H1 (cell line): ENCODE measurements at regions not wholly inside any gene's neighbourhood (a gene's known extent, or its start where the extent isn't known, plus 50 kb on each side); places are given as distances from the start of the nearest gene placed in this dataset.

Experiments used
- CHD2 ChIP-seq: IDR thresholded peaks from 2 replicates; pipeline ENCODE4 v1.6.1; 2012; ENCODE audit warnings: low read length, improper control_type of control experiment
- EP300 ChIP-seq, 2 experiments: IDR thresholded peaks; 1 replicate in 1 of 2; 2 replicates in 1 of 2; pipeline ENCODE4 v1.6.1; 2011 to 2012; ENCODE audit warnings: low read depth in 2 of 2, low read length in 2 of 2, mild to moderate bottlenecking in 2 of 2, borderline replicate concordance in 1 of 2, inconsistent platforms in 1 of 2, moderate library complexity in 1 of 2
- FOSL1 ChIP-seq: IDR thresholded peaks from 2 replicates; pipeline ENCODE4 v1.6.1; 2011; ENCODE audit warnings: mild to moderate bottlenecking, low read depth, low read length, moderate library complexity; ENCODE audit not compliant: insufficient read depth
- JUND ChIP-seq: IDR thresholded peaks from 2 replicates; pipeline ENCODE4 v1.6.1; 2011; ENCODE audit warnings: mild to moderate bottlenecking, improper control_type of control experiment, low read length
- POLR2A ChIP-seq, 2 experiments: IDR thresholded peaks; 1 replicate in 1 of 2; 2 replicates in 1 of 2; pipeline ENCODE4 v1.6.1; 2011; ENCODE audit warnings: low read depth in 2 of 2, low read length in 2 of 2, mild to moderate bottlenecking in 2 of 2; ENCODE audit errors: control extremely low read depth in 1 of 2
- RAD21 ChIP-seq, 2 experiments: IDR thresholded peaks in 1 of 2; conservative IDR thresholded peaks in 1 of 2; 2 replicates each; pipeline ENCODE4 v1.6.1; 2011; ENCODE audit warnings: low read depth in 2 of 2, low read length in 2 of 2, improper control_type of control experiment in 1 of 2, inconsistent platforms in 1 of 2, mild to moderate bottlenecking in 1 of 2, moderate library complexity in 1 of 2
- TF ChIP-seq, protein P1 (sequence below): IDR thresholded peaks from 2 replicates; pipeline ENCODE4 v1.6.1; 2012; ENCODE audit warnings: low read length, inconsistent platforms
- TF ChIP-seq, protein P2 (sequence below), 3 experiments: IDR thresholded peaks; 1 replicate in 2 of 3; 2 replicates in 1 of 3; pipeline versions ENCODE4 v1.5.1 to v1.6.1; 2011; ENCODE audit warnings: low read length in 3 of 3, mild to moderate bottlenecking in 3 of 3, inconsistent platforms in 2 of 3, low read depth in 1 of 3, moderate library complexity in 1 of 3; ENCODE audit not compliant: insufficient read depth in 1 of 3; ENCODE audit errors: control extremely low read depth in 1 of 3

DNA sequence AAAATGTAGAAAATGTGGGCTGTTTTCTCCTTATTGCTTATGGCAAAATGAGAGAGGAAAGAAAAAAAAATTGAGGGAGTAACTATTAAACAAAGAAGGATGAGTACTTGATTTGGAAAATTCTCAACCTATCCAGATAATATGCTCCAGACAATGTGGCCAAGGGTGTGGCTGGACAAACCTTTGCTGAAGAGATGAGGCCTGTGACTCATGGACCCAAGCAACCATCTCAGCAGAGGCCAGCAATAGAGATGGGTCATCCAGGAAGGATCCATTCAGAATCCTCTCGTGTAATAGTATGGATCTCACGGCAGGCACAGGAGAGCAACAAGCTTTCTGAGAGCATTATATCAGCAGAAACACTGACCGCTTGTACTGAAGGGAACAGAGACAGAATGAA is 120.3 kb upstream of the CELF2 start:
- TF ChIP-seq RAD21 (IDR thresholded peaks at IDR 0.05 in 1 of 2, conservative IDR thresholded peaks at IDR 0.05 in 1 of 2; ENCODE audit: low read depth in 2 of 2, low read length in 2 of 2) (no peak), CHD2 (no peak), FOSL1 (no peak), JUND (no peak), EP300 (IDR thresholded peaks at IDR 0.05; ENCODE audit: borderline replicate concordance in 1 of 2, low read depth in 2 of 2, low read length in 2 of 2) (no peak), POLR2A (IDR thresholded peaks at IDR 0.05; ENCODE audit: control extremely low read depth in 1 of 2, low read depth in 2 of 2, low read length in 2 of 2) (no peak)
- TF ChIP-seq, protein P1, sequence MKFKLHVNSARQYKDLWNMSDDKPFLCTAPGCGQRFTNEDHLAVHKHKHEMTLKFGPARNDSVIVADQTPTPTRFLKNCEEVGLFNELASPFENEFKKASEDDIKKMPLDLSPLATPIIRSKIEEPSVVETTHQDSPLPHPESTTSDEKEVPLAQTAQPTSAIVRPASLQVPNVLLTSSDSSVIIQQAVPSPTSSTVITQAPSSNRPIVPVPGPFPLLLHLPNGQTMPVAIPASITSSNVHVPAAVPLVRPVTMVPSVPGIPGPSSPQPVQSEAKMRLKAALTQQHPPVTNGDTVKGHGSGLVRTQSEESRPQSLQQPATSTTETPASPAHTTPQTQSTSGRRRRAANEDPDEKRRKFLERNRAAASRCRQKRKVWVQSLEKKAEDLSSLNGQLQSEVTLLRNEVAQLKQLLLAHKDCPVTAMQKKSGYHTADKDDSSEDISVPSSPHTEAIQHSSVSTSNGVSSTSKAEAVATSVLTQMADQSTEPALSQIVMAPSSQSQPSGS, result no peak
- TF ChIP-seq, protein P2, sequence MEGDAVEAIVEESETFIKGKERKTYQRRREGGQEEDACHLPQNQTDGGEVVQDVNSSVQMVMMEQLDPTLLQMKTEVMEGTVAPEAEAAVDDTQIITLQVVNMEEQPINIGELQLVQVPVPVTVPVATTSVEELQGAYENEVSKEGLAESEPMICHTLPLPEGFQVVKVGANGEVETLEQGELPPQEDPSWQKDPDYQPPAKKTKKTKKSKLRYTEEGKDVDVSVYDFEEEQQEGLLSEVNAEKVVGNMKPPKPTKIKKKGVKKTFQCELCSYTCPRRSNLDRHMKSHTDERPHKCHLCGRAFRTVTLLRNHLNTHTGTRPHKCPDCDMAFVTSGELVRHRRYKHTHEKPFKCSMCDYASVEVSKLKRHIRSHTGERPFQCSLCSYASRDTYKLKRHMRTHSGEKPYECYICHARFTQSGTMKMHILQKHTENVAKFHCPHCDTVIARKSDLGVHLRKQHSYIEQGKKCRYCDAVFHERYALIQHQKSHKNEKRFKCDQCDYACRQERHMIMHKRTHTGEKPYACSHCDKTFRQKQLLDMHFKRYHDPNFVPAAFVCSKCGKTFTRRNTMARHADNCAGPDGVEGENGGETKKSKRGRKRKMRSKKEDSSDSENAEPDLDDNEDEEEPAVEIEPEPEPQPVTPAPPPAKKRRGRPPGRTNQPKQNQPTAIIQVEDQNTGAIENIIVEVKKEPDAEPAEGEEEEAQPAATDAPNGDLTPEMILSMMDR (IDR thresholded peaks at IDR 0.05; ENCODE audit: control extremely low read depth in 1 of 3, insufficient read depth in 1 of 3, low read depth in 1 of 3, low read length in 3 of 3), result no peak
